GM18517 (cell line): ENCODE measurements at regions not wholly inside any gene's neighbourhood (a gene's known extent, or its start where the extent isn't known, plus 50 kb on each side); places are given as distances from the start of the nearest gene placed in this dataset.
"Not testable (repeated sequence)": the region's sequence is repeated elsewhere in the genome, so short reads cannot be mapped to it uniquely, and the experiment has no call there.

Source experiments
- ATAC-seq: cut with Tn5 transposase; IDR thresholded peaks from one replicate; pipeline ENCODE4 v1.9.1; 2021; ENCODE audit warnings: mild to moderate bottlenecking, moderate library complexity; ENCODE audit not compliant: unreplicated experiment

- not testable (repeated sequence) for ATAC-seq
These were observed 64.5 kb upstream of the HTR1E start for GRCh38 chr6:86872810-86873209.

- ATAC-seq, result no peak
These were observed 65.6 kb upstream of the HTR1E start for GRCh38 chr6:86871681-86872080.

DNA sequence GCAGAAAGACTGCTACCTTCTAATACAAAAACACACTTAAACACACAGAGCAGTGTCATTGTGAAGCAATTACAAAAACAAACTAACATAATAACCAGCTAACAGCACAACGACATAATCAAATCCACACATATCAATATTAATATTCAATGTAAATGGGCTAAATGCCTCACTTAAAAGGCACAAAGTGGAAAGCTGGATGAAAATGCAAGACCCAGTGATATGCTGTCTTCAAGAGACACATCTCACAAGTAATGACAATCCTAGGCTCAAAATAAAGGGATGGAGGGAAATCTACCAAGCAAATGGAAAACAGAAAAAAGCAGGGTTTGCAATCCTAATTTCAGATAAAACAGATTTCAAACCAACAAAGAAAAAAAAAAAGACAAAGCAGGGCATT is 67.8 kb upstream of the HTR1E start:
- ATAC-seq, result no peak

- ATAC-seq, result no peak
These were observed 77.8 kb upstream of the HTR1E start for GRCh38 chr6:86859513-86859912.

DNA sequence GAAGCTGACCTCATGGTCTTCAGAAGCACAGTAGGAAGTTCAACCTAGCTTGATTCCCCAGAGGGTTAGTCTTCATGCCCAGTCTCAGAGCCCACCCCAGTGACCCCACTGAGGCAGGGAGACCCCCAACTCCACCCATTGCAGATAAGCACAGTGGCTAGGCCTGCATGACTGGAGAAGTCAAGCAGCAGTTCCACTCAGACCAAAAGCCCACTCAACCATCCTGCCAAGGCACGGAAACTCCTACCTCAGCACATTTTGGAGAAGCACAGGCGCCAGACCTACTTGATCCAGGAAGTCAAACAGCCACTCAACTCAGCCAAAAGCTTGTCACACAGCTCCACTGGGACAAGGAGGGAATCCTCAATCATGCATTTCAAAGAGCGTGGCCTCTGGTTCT is 78.4 kb upstream of the HTR1E start:
- no peak for ATAC-seq

GRCh38 chr6:86857783-86858182 is 79.5 kb upstream of the HTR1E start:
- no peak for ATAC-seq

DNA sequence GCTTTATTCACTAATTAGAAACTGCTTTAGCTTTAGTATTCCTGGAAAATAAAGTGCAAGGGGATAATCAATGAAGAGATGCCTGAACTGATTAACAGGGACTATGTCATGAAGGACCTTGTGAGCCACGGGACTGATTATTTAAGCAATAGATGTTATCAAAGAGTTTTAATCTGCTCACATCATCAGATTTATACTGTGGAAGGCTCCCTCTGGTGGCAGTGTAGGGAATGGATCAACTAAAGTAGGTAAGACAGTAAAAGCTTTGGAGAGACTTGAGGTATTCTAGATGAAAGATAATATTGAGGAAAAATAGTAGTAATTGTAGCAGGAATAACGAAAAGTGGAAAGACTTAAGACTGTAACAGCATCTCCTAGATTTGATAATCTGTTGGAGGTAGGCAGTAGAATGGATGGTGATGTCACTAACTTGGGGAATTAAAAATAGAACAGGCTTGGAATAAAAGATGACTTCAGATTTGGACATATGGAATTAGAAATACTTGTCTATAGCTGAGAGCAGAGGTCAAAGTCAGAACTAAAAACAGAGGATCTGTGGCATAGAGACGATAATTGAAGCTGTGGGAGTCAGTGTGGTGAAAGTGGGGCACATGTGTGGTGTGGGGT is 80.3 kb upstream of the HTR1E start:
- no peak for ATAC-seq

- ATAC-seq, result no peak
These were observed 80.9 kb upstream of the HTR1E start for GRCh38 chr6:86856379-86856778.

GRCh38 chr6:86848986-86849385 is 88.3 kb upstream of the HTR1E start:
- ATAC-seq, result no peak

- ATAC-seq, result no peak
These were observed 104.6 kb upstream of the HTR1E start for GRCh38 chr6:86832686-86833085.

DNA sequence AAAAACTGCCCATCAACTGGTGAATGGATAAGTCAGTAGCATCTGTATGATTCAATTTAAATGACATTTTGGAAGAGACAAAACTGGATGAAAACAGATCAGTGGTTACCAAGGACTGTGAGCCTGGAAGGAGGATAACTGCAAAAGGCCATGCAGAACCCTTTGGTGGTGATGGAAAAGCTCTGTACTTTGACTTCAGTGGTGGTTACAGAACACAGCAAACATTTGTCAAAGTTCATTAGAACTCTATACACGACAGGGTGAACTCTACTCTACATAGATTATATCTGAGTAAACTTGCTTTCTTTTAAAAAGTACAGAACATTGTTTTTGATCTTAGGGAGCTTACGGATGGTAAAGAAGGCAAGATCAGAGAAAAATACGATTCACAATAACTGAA is 111.9 kb upstream of the HTR1E start:
- ATAC-seq, result no peak

GRCh38 chr6:86822747-86823146 is 114.6 kb upstream of the HTR1E start:
- ATAC-seq, result no peak

GRCh38 chr6:86820750-86821149 is 116.6 kb upstream of the HTR1E start:
- no peak for ATAC-seq

DNA sequence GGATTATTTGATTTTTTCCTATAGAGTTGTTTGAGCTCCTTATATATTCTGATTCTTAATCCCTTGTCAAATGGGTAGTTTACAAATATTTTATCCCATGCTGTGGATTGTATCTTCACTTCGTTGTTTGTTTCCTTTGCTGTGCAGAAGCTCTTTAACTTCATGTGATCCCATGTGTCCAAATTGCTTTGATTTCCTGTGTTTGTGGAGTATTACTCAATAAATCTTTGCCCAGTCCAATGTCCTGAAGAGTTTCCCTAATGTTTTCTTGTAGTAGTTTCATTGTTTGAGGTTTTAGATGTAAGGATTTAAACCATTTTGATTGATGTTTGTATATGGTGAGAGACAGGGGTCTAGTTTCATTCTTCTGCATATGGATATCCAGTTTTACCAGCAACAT is 143.7 kb upstream of the HTR1E start:
- no peak for ATAC-seq

DNA sequence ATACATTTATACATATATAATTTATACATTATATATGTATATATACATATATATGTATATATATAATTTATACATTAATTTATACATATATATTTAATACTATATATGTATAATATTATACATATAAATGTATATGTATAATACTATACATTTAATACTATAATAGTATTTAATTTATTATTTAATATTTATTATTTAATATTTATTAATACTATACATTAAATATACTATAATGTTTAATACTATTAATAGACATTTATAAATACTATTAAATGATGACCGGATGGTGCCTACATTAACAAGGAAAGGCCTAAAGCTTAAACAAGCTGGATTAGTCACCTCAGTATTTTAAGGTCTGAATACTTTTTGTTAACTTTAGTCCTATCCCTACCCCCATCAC is 145.9 kb upstream of the HTR1E start:
- no peak for ATAC-seq

DNA sequence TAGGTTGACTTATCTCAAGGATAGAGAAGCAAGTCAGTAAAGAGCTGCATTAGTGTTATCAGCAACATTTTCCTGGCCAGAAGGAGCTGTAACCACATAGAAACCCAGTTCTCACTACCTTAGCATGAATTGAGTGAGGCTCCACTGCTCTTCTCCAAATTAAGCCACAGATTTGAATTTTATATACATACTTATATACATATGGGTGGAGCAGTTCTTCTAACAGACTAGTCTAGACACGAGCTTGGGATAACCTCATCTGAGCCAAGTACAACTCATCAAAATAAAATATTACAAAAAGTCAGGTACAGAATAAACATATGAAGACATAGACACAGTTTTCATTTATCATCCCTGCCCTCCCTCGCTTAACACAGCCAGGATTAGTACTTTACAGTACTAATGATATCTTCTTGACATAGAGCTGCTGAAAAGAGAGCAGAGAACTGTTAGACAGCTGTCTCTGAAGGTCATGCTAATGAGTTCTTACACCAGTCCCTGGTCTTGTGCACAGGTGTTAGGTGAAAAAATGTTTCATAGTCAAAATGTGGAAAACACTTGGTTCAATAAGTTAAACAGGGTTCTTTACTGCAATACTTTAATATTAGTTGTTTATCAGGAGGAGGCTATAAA is 147.4 kb upstream of the HTR1E start:
- no peak for ATAC-seq

- ATAC-seq, result no peak
These were observed 155.0 kb upstream of the HTR1E start for GRCh38 chr6:86782328-86782727.

DNA sequence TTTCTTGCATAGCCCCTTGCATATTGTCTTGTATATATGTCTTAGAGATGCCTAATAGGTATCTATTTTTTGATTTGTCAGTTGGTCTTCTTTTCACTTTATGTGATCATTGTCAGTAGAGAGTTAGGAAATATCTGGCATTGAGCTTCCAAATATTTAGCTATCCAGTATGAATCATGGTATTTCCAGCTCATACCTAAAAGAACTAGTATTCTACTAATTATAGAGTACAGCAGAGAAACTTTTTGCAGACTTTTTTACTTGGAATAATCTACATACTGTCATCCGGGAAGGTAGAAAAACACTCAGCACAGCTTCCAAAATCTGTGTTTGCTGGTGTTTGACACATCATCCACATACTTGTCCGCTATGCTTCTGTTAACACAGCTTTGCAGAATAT is 156.4 kb upstream of the HTR1E start:
- no peak for ATAC-seq

- ATAC-seq, result no peak
These were observed 161.4 kb upstream of the HTR1E start for GRCh38 chr6:86775893-86776292.

GRCh38 chr6:86765211-86765610 is 172.1 kb upstream of the HTR1E start:
- ATAC-seq, result no peak

GRCh38 chr6:86759953-86760352 is 177.4 kb upstream of the HTR1E start:
- not testable (repeated sequence) for ATAC-seq

DNA sequence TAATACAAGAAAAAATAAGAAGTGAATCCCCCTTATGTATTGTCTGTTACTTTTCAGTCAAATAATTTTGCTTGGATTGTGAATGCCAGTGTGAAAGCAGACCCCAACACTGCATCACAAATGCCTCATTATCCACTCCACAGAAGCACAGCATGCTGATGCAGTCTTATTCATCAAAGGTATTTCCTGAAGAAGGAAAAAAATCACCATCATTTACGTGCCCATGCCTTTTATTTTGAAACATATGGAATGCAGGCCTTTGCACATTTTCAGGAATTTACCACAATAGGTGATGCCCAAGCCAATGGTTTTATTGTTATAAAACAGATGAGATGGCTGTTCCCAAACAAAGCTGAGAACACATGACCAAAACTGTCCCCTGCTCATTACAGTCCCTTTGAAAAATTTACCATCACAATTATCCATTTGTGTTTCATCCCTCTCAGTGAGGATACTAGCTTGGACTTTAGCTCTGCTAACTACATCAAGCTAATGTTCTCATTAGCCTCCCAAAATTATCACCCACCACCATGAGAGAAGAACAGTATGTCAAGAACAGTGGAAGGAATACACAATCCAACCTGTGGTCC is 180.6 kb upstream of the HTR1E start:
- ATAC-seq, result no peak

DNA sequence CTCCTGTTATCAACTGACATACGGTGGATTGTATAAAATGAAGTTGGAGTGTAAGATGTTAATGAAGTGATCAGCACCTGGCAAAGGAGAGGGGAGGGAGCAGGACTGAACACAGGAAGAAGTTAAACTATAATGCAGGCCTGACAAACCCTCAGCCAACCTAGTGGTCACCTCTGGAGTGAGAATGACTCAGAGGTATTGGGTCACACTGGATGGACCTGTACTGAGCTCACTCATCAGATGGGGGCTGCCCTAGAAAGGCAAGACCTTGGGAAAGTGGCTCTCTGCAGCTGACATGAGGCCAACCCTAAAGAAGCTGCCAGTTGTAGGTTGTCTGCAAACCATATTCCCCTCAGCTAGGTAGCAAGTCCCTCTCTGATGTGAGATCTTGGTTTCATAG is 193.3 kb upstream of the HTR1E start:
- no peak for ATAC-seq
